ENCODE measurements at regions not wholly inside any gene's neighbourhood (a gene's known extent, or its start where the extent isn't known, plus 50 kb on each side); places are given as distances from the start of the nearest gene placed in this dataset.

DNA sequence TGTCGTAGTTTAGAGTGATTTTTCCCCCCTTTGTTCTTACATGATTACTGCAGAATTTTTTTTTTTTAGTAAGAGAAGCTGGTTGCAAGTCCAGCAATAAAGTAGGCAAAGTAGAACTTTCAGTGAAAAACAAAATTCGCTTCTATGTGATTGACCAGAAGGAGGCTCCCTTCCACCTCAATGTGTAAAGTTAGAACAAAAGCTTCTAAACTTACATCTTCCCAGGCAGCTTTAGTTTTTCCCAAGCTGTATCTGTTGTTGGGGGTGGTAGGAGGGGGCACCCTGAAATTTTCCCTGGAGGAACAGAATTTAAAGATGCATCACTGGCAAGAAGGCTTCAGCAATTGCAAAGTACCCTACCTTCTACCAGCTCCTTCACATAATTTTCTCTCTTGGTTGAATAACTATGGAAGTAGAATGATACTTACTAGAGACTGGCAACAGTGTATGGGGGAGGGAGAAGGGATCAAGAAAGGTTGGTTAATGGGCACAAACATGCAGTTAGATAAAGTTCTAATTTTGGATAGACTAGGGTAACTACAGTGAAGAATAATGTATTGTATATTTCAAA lies 87.3 kb upstream of the E2F7 start:
- Mint-ChIP-seq H3K9me3 (no peaks in the 10 kb centered on the region), H3K27me3 (peaks cover 4% of the 10 kb centered on the region), H3K4me1 (no peaks in the 10 kb centered on the region), H3K36me3 (ENCODE audit: low read depth) (no peaks in the 10 kb centered on the region), H3K27ac (no peak overlapping the region), H3K4me3 (no peak overlapping the region)
- no peak for ATAC-seq (replicated peaks)

DNA sequence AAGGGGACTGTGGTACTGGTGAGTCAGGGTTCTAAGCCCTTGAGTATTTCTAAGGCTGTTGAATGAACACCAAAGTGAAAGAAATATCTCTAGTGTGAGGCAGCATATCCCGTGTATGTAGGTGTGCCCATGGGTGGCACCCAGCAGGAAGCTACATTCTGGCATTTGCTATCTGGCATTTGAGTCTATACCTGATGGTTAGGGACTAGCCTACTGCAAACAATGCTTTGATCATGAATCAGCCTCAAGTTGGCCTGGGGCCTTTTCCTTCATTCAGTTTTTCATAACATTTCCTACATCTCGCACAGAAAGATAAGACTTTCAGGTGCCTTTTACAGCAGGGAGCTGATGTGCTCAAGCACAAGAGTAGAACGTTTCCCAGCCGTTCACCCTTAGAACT lies 85.7 kb upstream of the E2F7 start:
- H3K36me3 Mint-ChIP-seq (ENCODE audit: low read depth) = no peaks in the 10 kb centered on the region
- H3K4me3 Mint-ChIP-seq = no peak overlapping the region
- H3K9me3 Mint-ChIP-seq = no peaks in the 10 kb centered on the region
- H3K4me1 Mint-ChIP-seq = no peaks in the 10 kb centered on the region
- no peaks in the 10 kb centered on the region for H3K27me3 Mint-ChIP-seq
- ATAC-seq (replicated peaks) = no peak
- H3K27ac Mint-ChIP-seq = no peak overlapping the region

DNA sequence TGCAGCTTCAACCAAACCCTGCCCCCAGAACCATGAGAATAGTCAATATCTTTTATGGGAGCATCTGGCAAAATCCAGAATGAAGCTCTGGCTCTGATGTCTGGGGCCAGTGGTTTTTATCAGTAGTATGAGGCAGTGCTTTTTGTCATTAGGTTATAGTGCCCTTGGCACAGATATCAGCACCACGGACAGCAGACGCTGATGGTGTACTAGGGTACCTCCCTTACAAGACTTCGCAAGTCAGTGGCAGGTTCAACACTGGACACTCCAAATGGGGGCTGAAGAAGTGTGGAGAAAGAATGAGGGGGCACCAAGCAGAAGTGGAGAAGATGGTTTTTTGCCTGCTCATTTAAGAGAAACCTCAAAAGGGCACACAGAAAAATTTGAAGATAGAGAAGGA lies 68.2 kb upstream of the E2F7 start:
- Mint-ChIP-seq H3K9me3 (no peaks in the 10 kb centered on the region), H3K4me3 (no peak overlapping the region), H3K36me3 (ENCODE audit: low read depth) (no peaks in the 10 kb centered on the region), H3K27me3 (peaks cover 4% of the 10 kb centered on the region), H3K27ac (no peak overlapping the region), H3K4me1 (no peaks in the 10 kb centered on the region)
- no peak for ATAC-seq (replicated peaks)

DNA sequence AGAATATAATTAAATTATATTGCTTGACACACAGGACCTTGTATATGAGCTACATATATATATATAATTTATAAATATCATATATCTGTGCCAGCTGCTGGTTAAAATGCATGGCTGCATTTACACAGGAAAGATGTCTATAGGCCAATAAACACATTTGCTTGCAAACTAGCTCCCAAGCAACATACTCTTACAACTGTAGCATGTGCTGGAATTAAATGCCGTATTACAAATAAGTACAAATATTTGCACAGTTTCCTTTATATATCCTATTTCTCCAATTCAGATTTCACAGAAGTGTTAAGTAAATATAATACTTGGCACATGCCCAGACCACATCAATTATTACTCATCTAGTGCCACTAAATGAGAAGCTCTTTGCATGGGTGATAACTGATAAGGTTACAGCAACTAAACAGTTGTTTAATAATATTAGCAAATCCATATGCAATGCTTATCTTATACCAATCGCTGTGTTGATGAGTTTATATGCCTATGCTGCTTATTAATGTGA lies 66.7 kb upstream of the E2F7 start:
- H3K4me3 Mint-ChIP-seq = no peak overlapping the region
- ATAC-seq (replicated peaks) = no peak
- H3K4me1 Mint-ChIP-seq = no peaks in the 10 kb centered on the region
- H3K27ac Mint-ChIP-seq = no peak overlapping the region
- no peaks in the 10 kb centered on the region for H3K9me3 Mint-ChIP-seq
- H3K27me3 Mint-ChIP-seq = no peaks in the 10 kb centered on the region
- no peaks in the 10 kb centered on the region for H3K36me3 Mint-ChIP-seq (ENCODE audit: low read depth)

DNA sequence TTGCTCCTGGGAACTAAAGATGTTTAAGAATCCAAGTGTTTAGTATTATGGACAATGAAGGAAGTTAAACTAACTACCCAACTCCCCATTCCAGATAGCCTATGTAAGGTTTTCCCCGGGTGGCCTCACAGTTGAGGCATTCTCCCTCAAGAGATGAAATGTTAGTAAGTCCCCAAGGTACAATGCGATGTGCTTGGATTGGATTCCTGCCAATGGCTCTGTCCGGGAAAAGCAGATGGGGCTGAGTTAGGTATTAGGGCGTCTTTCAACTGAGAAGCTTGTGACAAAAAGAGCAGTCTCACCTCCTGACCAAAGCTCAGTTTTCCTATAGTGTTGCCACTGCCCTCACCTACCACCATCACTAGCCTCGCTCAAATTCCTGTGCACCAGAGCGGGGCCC lies 64.8 kb upstream of the E2F7 start:
- Mint-ChIP-seq H3K4me1 (no peaks in the 10 kb centered on the region), H3K27me3 (no peaks in the 10 kb centered on the region), H3K36me3 (ENCODE audit: low read depth) (no peaks in the 10 kb centered on the region), H3K4me3 (no peak overlapping the region), H3K27ac (no peak overlapping the region), H3K9me3 (no peaks in the 10 kb centered on the region)
- ATAC-seq (replicated peaks) = no peak

DNA sequence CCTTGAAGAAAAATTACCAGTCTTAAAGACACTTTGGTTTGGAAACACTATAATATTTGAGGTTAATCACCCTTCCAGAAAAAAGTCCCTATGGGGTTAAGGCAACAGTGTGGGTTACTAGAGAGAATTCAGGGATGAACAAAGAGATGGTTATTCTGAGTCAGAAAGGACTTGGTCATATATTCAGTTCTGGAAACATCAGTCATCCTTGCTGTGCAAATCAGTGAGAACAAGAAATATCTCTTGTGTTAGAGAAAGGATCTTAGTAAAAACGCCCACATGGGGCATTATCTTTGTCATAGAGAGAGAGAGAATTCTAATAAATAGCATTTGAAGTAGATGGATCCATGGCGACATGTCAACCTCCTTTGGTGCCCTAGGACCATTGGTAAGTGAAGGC lies 59.4 kb upstream of the E2F7 start:
- no peaks in the 10 kb centered on the region for H3K36me3 Mint-ChIP-seq (ENCODE audit: low read depth)
- no peak overlapping the region for H3K27ac Mint-ChIP-seq
- H3K4me1 Mint-ChIP-seq = no peaks in the 10 kb centered on the region
- no peak overlapping the region for H3K4me3 Mint-ChIP-seq
- ATAC-seq (replicated peaks) = peak; percentile 64
- no peaks in the 10 kb centered on the region for H3K9me3 Mint-ChIP-seq
- H3K27me3 Mint-ChIP-seq = peaks cover 11% of the 10 kb centered on the region

DNA sequence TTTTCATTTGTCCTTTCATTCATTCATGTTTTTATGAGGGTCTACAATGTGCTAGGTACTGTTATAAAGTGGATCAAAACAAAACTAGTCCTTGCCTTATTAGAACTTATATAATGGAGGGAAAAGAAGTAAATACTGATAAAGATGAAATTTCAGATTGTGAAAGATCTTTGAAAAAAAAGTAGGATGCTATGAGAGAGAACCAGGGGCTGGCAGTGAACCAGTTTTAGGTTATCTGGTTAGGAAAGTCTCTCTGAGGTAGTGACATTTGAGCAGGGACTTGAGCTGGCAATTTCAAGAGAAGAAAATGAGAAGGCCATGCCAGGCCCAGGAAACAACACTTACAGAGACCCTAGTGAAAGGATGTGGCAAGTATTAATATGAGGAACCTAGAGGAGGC lies 57.3 kb upstream of the E2F7 start:
- no peak overlapping the region for H3K27ac Mint-ChIP-seq
- no peaks in the 10 kb centered on the region for H3K36me3 Mint-ChIP-seq (ENCODE audit: low read depth)
- no peak overlapping the region for H3K4me3 Mint-ChIP-seq
- ATAC-seq (replicated peaks) = no peak
- peaks cover 11% of the 10 kb centered on the region for H3K27me3 Mint-ChIP-seq
- no peaks in the 10 kb centered on the region for H3K9me3 Mint-ChIP-seq
- H3K4me1 Mint-ChIP-seq = no peaks in the 10 kb centered on the region

DNA sequence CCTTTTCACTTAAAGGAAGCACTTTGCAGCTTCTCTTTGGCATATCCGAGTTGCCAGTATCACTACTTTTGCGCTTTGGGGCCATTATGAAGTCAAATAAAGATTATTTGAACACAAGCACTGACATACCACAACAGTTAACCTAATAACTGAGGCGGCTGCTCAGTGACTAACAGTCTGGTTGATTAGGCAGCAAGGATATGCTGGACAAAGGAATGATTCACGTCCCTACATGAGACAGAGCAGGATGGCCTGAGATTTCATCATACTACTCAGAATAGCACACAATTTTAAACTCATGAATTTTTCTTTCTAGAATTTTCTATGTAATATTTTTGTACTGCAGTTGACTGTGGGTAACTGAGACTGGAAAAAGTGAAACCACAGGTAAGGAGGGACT lies 56.9 kb upstream of the E2F7 start:
- Mint-ChIP-seq H3K27me3 (peaks cover 11% of the 10 kb centered on the region), H3K9me3 (no peaks in the 10 kb centered on the region), H3K4me1 (no peaks in the 10 kb centered on the region), H3K4me3 (no peak overlapping the region), H3K36me3 (ENCODE audit: low read depth) (no peaks in the 10 kb centered on the region), H3K27ac (no peak overlapping the region)
- ATAC-seq (replicated peaks) = no peak

DNA sequence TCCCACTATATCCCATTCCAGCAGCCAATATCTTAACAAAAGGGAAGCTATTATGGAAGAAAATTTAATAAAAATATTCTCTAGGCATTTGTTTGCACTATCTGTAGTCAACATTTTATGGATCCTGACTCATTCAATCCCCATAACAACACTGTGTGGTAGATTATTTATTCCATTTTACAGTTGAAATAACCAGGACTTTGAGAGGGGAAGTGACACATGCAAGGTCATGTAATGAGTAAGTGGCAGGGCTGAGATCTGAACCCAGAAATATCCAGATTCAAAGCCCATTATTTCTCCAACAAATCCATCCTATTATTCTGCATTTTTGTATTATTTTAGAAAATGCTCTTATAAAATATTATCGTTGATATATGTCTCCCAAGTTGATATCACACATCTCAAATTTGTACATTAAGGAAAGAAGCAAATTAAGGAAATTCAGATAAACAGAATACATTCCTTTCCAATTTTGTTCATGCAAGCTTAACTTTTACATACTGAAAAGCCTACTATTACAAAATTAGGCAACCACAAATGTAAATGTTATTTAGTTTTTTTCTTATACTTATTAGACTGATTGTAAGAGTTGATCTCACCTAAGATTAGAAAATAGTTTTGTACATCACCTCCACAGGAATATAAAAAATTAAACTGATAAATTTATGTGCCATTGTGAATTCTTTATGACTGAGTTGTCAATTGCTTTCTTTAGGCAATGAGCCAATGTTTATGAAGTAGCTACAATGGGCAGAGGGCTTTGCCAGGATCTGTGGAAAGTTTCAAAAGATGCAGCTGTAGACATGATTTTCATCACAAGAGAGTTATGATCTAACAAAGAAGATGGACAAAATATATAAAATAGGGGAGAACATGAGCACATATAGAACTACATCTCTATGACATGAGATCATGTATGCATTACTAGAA lies 55.1 kb upstream of the E2F7 start:
- no peaks in the 10 kb centered on the region for H3K36me3 Mint-ChIP-seq (ENCODE audit: low read depth)
- H3K27ac Mint-ChIP-seq = no peak overlapping the region
- H3K27me3 Mint-ChIP-seq = peaks cover 11% of the 10 kb centered on the region
- no peaks in the 10 kb centered on the region for H3K4me1 Mint-ChIP-seq
- no peak overlapping the region for H3K4me3 Mint-ChIP-seq
- no peak for ATAC-seq (replicated peaks)
- H3K9me3 Mint-ChIP-seq = no peaks in the 10 kb centered on the region

DNA sequence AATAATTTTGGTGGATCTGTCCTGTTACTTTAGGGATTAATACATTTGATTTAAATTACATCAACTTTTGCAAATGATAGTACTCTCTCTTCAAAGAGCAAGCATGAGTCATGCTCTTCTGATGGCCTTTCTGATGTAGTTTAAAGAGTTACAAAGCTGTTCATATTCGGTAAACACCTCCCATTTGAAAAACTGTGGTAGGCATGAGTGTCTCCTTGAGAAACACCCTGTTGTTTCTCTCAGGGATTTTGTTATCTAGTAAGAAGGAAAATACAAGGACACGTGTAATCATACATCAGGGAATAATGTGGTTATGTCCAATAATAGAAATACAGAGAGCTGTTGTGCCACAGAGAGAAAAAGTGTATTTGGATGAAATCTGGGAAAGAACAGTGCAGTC lies 53.3 kb upstream of the E2F7 start:
- Mint-ChIP-seq H3K4me1 (no peaks in the 10 kb centered on the region), H3K27me3 (peaks cover 8% of the 10 kb centered on the region), H3K4me3 (no peak overlapping the region), H3K9me3 (no peaks in the 10 kb centered on the region), H3K27ac (no peak overlapping the region), H3K36me3 (ENCODE audit: low read depth) (no peaks in the 10 kb centered on the region)
- ATAC-seq (replicated peaks) = no peak

DNA sequence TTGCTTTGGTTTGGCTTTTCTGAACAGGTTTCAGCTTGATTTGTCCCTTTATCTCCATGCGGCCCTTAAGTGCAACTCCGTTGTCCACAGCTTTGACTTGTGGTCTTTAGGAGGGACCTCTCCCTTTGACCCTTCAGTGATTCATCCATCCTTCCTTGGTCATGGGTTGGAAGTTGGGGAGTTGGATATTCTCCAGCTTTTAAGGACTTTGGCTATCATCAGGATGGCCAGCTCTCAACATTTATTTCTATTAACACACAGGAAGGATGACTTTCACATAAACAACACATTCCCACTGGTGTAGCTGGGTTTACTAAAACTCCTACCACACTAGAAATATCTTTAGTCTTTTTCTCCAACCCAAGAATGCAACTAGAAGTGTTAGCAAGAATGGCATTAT lies 50.9 kb upstream of the E2F7 start:
- no peak for ATAC-seq (replicated peaks)
- Mint-ChIP-seq H3K27ac (no peak overlapping the region), H3K9me3 (peaks cover 4% of the 10 kb centered on the region), H3K4me1 (no peaks in the 10 kb centered on the region), H3K4me3 (no peak overlapping the region), H3K36me3 (ENCODE audit: low read depth) (no peaks in the 10 kb centered on the region), H3K27me3 (peaks cover 2% of the 10 kb centered on the region)

DNA sequence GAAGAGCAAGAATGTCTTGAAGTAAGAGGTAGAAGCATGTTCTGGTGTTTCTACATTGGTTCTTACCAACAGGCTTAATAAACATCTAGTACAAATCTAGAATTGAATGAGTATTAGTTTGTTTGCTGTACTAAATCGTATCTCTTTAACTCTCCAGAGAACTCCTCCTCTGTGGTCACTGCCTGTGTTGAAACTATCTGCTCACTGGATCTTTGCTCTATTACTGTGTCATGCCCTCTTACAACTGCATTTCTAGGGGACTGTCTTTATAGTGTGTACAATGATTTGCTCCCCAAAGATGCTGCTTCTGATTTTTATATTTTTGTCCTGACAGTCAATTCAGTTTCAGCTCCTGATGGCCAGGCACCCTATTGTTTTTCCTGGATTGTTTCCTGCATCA lies 50.1 kb upstream of the E2F7 start:
- Mint-ChIP-seq H3K27ac (no peak overlapping the region), H3K4me3 (no peak overlapping the region), H3K9me3 (peaks cover 8% of the 10 kb centered on the region), H3K4me1 (no peaks in the 10 kb centered on the region), H3K36me3 (ENCODE audit: low read depth) (no peaks in the 10 kb centered on the region), H3K27me3 (peaks cover 3% of the 10 kb centered on the region)
- no peak for ATAC-seq (replicated peaks)

All from activated T-helper 17 cell treated with anti-CD3 and anti-CD28 coated beads, Interleukin-2, amount 50 U/mL, for 72 hours (primary cell).